RWPE1 (cell line): ENCODE measurements at regions not wholly inside any gene's neighbourhood (a gene's known extent, or its start where the extent isn't known, plus 50 kb on each side); places are given as distances from the start of the nearest gene placed in this dataset.

ENCODE experiments used
- CTCF ChIA-PET: fragments of 350-600 bp; sonication (Branson Sonifier 250); formaldehyde crosslinking; extraction: SDS; loops from one replicate; lab custom pipeline; 2021; lab: Yijun Ruan, JAX
- POLR2A ChIA-PET: fragments of 400-600 bp; formaldehyde crosslinking; extraction: SDS; loops from one replicate; lab custom pipeline; 2020; ENCODE audit warnings: antibody characterized with exemption; ENCODE audit not compliant: low non-redundant PET; lab: Yijun Ruan, JAX
- DNase-seq: peaks from one replicate; pipeline ENCODE4 v3.0.0; 2012; ENCODE audit warnings: low spot score
- H3K27ac ChIP-seq: fragments of 450-650 bp; 2 replicates; pipeline ENCODE4 v1.5.1; 2017
- CTCF ChIP-seq: fragments of 450-650 bp; conservative IDR thresholded peaks from 2 replicates; pipeline ENCODE4 v1.5.1; 2017; ENCODE audit warnings: low read depth, mild to moderate bottlenecking

- ChIA-PET POLR2A (no interaction called here), CTCF (interaction anchor here (0.6 kb wide), 2 partner anchors 21 to 56 kb away, joined by 3 to 7 read pairs; no protein-coding TSS in a partner anchor)
- no peak for TF ChIP-seq CTCF
- no peak for DNase-seq
- no peak overlapping the region for H3K27ac ChIP-seq
Observed at GRCh38 chr12:34186492-34186891, 164.2 kb downstream of the ALG10 start.

DNA sequence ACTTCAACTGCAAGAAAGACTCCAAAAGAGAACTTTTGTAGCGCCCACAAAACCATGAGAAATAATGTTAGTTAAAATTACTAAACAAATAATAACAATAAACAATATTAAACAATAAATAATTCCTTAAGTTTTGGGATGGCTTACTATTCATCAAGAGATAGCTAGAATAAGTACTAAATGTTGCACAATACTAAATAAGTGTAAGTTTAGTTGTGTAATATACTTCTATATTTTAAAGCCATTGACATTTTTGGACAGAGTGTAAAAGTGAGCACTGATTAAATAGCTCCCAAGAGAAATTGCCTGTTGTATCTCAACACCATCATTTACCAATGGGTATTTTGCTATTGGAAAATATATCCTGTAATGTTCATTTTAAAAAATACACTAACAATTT lies 166.7 kb downstream of the ALG10 start:
- no peak for DNase-seq
- ChIA-PET POLR2A (interaction anchor here (0.6 kb wide), 1 partner anchor 21 kb away, joined by 3 read pairs; no protein-coding TSS in a partner anchor), CTCF (no interaction called here)

DNA sequence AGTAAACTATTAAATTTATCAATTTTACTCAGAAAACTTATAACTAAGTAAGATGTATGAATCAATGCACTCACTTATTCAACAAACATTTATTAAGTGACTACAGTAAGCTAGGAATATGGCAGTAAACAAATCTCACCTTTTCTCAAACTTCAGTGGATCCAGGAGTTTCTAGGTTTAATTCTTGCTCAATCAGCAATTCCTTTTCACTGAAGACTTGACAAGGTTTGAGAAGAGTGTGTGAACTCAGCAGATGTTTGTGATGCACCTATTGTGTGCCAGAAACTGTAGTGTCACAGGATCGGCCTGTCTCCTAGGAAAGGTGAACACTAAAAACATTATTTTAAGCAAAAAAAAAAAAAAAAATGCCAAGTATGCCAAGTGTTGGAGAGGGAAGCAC lies 167.8 kb downstream of the ALG10 start:
- no peak overlapping the region for H3K27ac ChIP-seq
- CTCF ChIA-PET = no interaction called here
- POLR2A ChIA-PET = no interaction called here
- DNase-seq = no peak
- TF ChIP-seq CTCF = no peak

More for the DNA sequence above, 166.7 kb downstream of the ALG10 start:
- no peak for TF ChIP-seq CTCF
- H3K27ac ChIP-seq = no peak overlapping the region

- no peak for TF ChIP-seq CTCF
- H3K27ac ChIP-seq = no peak overlapping the region
- CTCF ChIA-PET = interaction anchor here (0.5 kb wide), 1 partner anchor 44 kb away, joined by 3 read pairs; no protein-coding TSS in a partner anchor
- POLR2A ChIA-PET = no interaction called here
- no peak for DNase-seq
Observed at GRCh38 chr12:34198924-34199323, 176.6 kb downstream of the ALG10 start.

GRCh38 chr12:34203866-34204620 lies 181.7 kb downstream of the ALG10 start:
- no peak for DNase-seq
- ChIA-PET POLR2A (no interaction called here), CTCF (no interaction called here)
- no peak for TF ChIP-seq CTCF
- no peak overlapping the region for H3K27ac ChIP-seq

DNA sequence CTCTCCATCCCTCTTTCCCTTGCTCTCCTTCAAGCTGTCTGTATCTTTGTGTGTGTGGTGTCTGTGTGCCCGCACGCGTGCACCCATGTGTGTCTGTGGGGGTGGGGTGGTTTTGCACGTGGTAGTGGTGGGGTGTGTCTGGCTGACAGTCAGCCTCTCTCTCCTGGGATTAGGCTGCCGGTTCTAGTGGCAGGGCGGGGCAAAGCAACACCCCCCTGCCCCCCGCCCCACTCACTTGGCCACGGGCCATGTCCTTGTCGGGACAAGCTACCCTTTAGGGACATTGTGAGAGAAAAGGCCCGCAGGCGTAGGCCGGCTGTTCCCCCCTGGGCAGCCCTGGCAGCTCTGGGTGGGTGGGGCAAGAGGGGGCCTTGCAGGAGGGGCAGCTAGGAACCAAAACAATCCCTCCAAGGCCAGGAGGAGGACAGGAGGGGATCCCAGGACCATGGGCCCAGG lies 182.6 kb downstream of the ALG10 start:
- ChIA-PET POLR2A (no interaction called here), CTCF (no interaction called here)
- TF ChIP-seq CTCF = no peak
- no peak for DNase-seq
- H3K27ac ChIP-seq = no peak overlapping the region
